Right lobe of liver (tissue), 4 donors: ENCODE measurements at regions not wholly inside any gene's neighbourhood (a gene's known extent, or its start where the extent isn't known, plus 50 kb on each side); places are given as distances from the start of the nearest gene placed in this dataset.

ENCODE experiments used
- CTCF ChIP-seq, 4 donors: fragments of 200-600 bp in 3 of 4; fragments of 450-650 bp in 1 of 4; IDR thresholded peaks; one replicate each; pipeline versions ENCODE4 v1.5.1 to v1.8.0; 2016 to 2022; ENCODE audit warnings: antibody characterized with exemption in 4 of 4, mild to moderate bottlenecking in 2 of 4
- POLR2A ChIP-seq: fragments of 450-650 bp; IDR thresholded peaks from one replicate; pipeline ENCODE4 v1.6.1; 2017; ENCODE audit warnings: antibody characterized with exemption, mild to moderate bottlenecking
- donor health status: DM: no; HTN: no; CAD: no.
- donor health status: DM: no; HTN: no; CAD: no.
- donor health status: DM: no; HTN: yes; CAD: no.

- TF ChIP-seq CTCF (IDR thresholded peaks at IDR 0.05) (no peak), POLR2A (no peak)
Measured at GRCh38 chr3:31440878-31441277, 91.8 kb upstream of the STT3B start.
